Neural progenitor cell (in vitro differentiated cells): ENCODE measurements at regions not wholly inside any gene's neighbourhood (a gene's known extent, or its start where the extent isn't known, plus 50 kb on each side); places are given as distances from the start of the nearest gene placed in this dataset.

Experiments used
- DNase-seq: peaks from one replicate; pipeline ENCODE4 v3.0.0-alpha.2; 2016; ENCODE audit warnings: low spot score
- H2AFZ ChIP-seq: fragments of 200-600 bp; sonication (generic); replicated peaks from 2 replicates; pipeline ENCODE4 v1.6.1; 2016; ENCODE audit warnings: antibody characterized with exemption
- H3F3A ChIP-seq: fragments of 200-600 bp; sonication (generic); 2 replicates; pipeline ENCODE4 v1.6.1; 2016; ENCODE audit warnings: antibody characterized with exemption, low read depth
- H3K27ac ChIP-seq: fragments of 200-600 bp; sonication (generic); 2 replicates; pipeline ENCODE4 v1.5.1; 2016; ENCODE audit warnings: mild to moderate bottlenecking
- H3K27me3 ChIP-seq: fragments of 200-600 bp; sonication (generic); 2 replicates; pipeline ENCODE4 v1.6.1; 2016; ENCODE audit warnings: mild to moderate bottlenecking, moderate library complexity
- H3K36me3 ChIP-seq: fragments of 200-600 bp; sonication (generic); 2 replicates; pipeline ENCODE4 v1.5.1; 2016
- H3K4me1 ChIP-seq: fragments of 200-600 bp; sonication (generic); 2 replicates; pipeline ENCODE4 v1.6.1; 2016; ENCODE audit warnings: mixed run types
- H3K4me2 ChIP-seq: fragments of 200-600 bp; sonication (generic); 2 replicates; pipeline ENCODE4 v1.6.1; 2016
- H3K4me3 ChIP-seq: fragments of 200-600 bp; sonication (generic); 2 replicates; pipeline ENCODE4 v1.5.1; 2016
- H3K79me2 ChIP-seq: fragments of 200-600 bp; sonication (generic); 2 replicates; pipeline ENCODE4 v1.6.1; 2016; ENCODE audit warnings: low read depth
- H3K9ac ChIP-seq: fragments of 200-600 bp; sonication (generic); 2 replicates; pipeline ENCODE4 v1.6.1; 2016
- H3K9me3 ChIP-seq: fragments of 200-600 bp; sonication (generic); 2 replicates; pipeline ENCODE4 v1.5.1; 2016; ENCODE audit warnings: low read depth
- H4K20me1 ChIP-seq: fragments of 200-600 bp; sonication (generic); 2 replicates; pipeline ENCODE4 v1.6.1; 2016; ENCODE audit warnings: low read depth
- H3K27ac Mint-ChIP-seq: 3 replicates; pipeline ENCODE4 v1.8.0; 2021; ENCODE audit warnings: mixed read lengths
- H3K27me3 Mint-ChIP-seq: 2 replicates; pipeline ENCODE4 v1.8.0; 2022; ENCODE audit warnings: low read depth, mild to moderate bottlenecking, inconsistent platforms, moderate library complexity, mixed read lengths; ENCODE audit not compliant: insufficient read depth
- H3K36me3 Mint-ChIP-seq: 3 replicates; pipeline ENCODE4 v1.8.0; 2021; ENCODE audit warnings: mixed read lengths
- H3K4me1 Mint-ChIP-seq: 3 replicates; pipeline ENCODE4 v1.8.0; 2021; ENCODE audit warnings: mixed read lengths
- H3K4me3 Mint-ChIP-seq: 3 replicates; pipeline ENCODE4 v1.8.0; 2021; ENCODE audit warnings: mild to moderate bottlenecking, moderate library complexity, mixed read lengths
- H3K9me3 Mint-ChIP-seq: 3 replicates; pipeline ENCODE4 v1.8.0; 2020; ENCODE audit warnings: mixed read lengths
- EZH2 ChIP-seq: fragments of 200-600 bp; sonication (generic); IDR thresholded peaks from 2 replicates; pipeline ENCODE4 v1.6.1; 2017; ENCODE audit warnings: antibody characterized with exemption, mild to moderate bottlenecking, moderate library complexity
- EZH2phosphoT487 ChIP-seq: fragments of 200-600 bp; sonication (generic); IDR thresholded peaks from 2 replicates; pipeline ENCODE4 v1.6.1; 2017; ENCODE audit warnings: antibody characterized with exemption
- TF ChIP-seq, protein P1 (sequence below): fragments of 200-600 bp; sonication (generic); IDR thresholded peaks from 2 replicates; pipeline ENCODE4 v1.5.1; 2017; ENCODE audit warnings: antibody characterized with exemption, mild to moderate bottlenecking

DNA sequence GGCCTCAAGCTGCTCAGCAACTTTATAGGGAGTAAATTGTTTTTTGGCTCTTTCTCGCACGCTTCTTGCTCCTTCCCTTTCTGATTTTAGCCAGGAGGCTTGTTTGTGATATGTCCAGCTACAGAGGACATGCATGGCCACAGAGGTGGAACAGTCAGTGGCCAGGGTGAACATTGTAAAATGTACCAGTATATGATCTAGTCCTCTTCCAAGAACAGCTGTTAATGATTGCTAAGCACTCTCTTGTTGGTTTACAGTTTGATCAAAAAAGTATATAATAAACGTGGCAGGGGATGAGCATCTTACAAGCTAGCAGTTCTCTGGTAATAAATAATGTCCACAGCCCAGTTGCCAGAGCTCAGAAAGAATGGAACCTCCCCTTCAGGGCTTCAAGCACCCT, 461.7 kb upstream of the DYNLRB2 start:
- H3K27me3 Mint-ChIP-seq, result peaks cover 6% of the 10 kb centered on the region
- Histone ChIP-seq H3K4me3 (no peak overlapping the region), H3F3A (no peaks in the 10 kb centered on the region), H3K4me2 (no peak overlapping the region), H3K27me3 (no peaks in the 10 kb centered on the region), H2AFZ (no peak overlapping the region), H4K20me1 (no peaks in the 10 kb centered on the region), H3K9ac (no peak overlapping the region), H3K27ac (no peak overlapping the region), H3K9me3 (no peaks in the 10 kb centered on the region), H3K36me3 (no peaks in the 10 kb centered on the region), H3K4me1 (peaks cover 1% of the 10 kb centered on the region), H3K79me2 (no peaks in the 10 kb centered on the region)
- no peak overlapping the region for H3K27ac Mint-ChIP-seq
- no peak for DNase-seq
- no peaks in the 10 kb centered on the region for H3K4me1 Mint-ChIP-seq
- H3K9me3 Mint-ChIP-seq, result no peaks in the 10 kb centered on the region
- TF ChIP-seq EZH2 (no peak), EZH2phosphoT487 (no peak)
- TF ChIP-seq, protein P1, sequence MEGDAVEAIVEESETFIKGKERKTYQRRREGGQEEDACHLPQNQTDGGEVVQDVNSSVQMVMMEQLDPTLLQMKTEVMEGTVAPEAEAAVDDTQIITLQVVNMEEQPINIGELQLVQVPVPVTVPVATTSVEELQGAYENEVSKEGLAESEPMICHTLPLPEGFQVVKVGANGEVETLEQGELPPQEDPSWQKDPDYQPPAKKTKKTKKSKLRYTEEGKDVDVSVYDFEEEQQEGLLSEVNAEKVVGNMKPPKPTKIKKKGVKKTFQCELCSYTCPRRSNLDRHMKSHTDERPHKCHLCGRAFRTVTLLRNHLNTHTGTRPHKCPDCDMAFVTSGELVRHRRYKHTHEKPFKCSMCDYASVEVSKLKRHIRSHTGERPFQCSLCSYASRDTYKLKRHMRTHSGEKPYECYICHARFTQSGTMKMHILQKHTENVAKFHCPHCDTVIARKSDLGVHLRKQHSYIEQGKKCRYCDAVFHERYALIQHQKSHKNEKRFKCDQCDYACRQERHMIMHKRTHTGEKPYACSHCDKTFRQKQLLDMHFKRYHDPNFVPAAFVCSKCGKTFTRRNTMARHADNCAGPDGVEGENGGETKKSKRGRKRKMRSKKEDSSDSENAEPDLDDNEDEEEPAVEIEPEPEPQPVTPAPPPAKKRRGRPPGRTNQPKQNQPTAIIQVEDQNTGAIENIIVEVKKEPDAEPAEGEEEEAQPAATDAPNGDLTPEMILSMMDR, result no peak
- H3K4me3 Mint-ChIP-seq, result no peak overlapping the region
- H3K36me3 Mint-ChIP-seq, result no peaks in the 10 kb centered on the region

DNA sequence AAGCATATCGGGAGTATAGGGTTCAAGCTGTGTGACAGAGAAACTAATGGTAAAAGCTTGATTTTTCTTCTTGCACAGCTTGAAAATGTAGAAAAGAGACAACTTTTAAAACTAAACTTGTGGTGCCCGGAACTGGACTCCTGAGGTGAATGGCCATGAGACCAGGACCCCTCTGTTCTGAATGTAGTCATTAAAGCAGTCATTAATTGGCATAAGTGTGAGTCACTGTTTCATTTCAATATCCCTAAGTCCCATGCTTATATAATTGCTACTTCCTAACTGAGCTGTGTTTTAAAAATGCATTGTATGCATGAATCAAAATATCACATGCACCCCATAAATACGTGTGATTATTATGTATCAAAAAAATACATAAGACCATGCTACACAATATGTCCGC, 463.1 kb upstream of the DYNLRB2 start:
- H3K27me3 ChIP-seq, result no peaks in the 10 kb centered on the region
- no peaks in the 10 kb centered on the region for H3F3A ChIP-seq
- no peaks in the 10 kb centered on the region for H4K20me1 ChIP-seq
- DNase-seq, result no peak
- Mint-ChIP-seq H3K27me3 (peaks cover 5% of the 10 kb centered on the region), H3K4me3 (no peak overlapping the region), H3K36me3 (no peaks in the 10 kb centered on the region), H3K27ac (no peak overlapping the region), H3K9me3 (no peaks in the 10 kb centered on the region), H3K4me1 (no peaks in the 10 kb centered on the region)
- H3K4me2 ChIP-seq, result no peak overlapping the region
- TF ChIP-seq, protein P1, result no peak
- TF ChIP-seq EZH2, result no peak
- no peak for TF ChIP-seq EZH2phosphoT487
- H2AFZ ChIP-seq, result no peak overlapping the region
- H3K79me2 ChIP-seq, result no peaks in the 10 kb centered on the region
- no peaks in the 10 kb centered on the region for H3K4me1 ChIP-seq
- no peak overlapping the region for H3K9ac ChIP-seq
- H3K4me3 ChIP-seq, result no peak overlapping the region
- no peak overlapping the region for H3K27ac ChIP-seq
- H3K9me3 ChIP-seq, result no peaks in the 10 kb centered on the region
- H3K36me3 ChIP-seq, result no peaks in the 10 kb centered on the region

DNA sequence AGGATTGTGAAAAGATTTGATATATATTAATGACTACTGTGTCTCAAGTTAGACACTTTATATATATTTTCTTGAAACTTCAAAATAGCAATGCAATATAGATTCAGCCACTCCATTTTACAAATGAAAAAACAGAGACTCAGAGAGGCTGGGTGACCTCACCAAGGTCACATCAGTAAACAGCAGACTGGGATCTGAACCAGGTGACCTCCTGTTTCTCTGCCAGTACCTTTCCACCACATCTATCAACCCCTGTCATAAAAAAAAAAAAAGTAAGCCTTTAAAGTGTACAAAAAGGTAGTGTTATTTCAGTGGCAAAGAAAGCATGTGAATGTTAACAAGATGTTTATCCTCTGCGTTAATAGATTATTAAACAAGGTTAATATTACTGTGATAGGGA, 466.5 kb upstream of the DYNLRB2 start:
- Histone ChIP-seq H3K9me3 (no peaks in the 10 kb centered on the region), H3K27me3 (no peaks in the 10 kb centered on the region), H3K4me1 (no peaks in the 10 kb centered on the region), H4K20me1 (no peaks in the 10 kb centered on the region), H3K4me2 (no peak overlapping the region), H3K9ac (no peak overlapping the region), H3K4me3 (no peak overlapping the region), H3K79me2 (no peaks in the 10 kb centered on the region), H2AFZ (no peak overlapping the region), H3K36me3 (no peaks in the 10 kb centered on the region), H3K27ac (no peak overlapping the region), H3F3A (no peaks in the 10 kb centered on the region)
- H3K4me3 Mint-ChIP-seq, result no peak overlapping the region
- H3K27me3 Mint-ChIP-seq, result peaks cover 3% of the 10 kb centered on the region
- H3K27ac Mint-ChIP-seq, result no peak overlapping the region
- TF ChIP-seq, protein P1, result no peak
- no peak for TF ChIP-seq EZH2phosphoT487
- H3K4me1 Mint-ChIP-seq, result peaks cover 3% of the 10 kb centered on the region
- no peaks in the 10 kb centered on the region for H3K9me3 Mint-ChIP-seq
- H3K36me3 Mint-ChIP-seq, result no peaks in the 10 kb centered on the region
- DNase-seq, result no peak
